Neural progenitor cell (in vitro differentiated cells): ENCODE measurements at regions not wholly inside any gene's neighbourhood (a gene's known extent, or its start where the extent isn't known, plus 50 kb on each side); places are given as distances from the start of the nearest gene placed in this dataset.
"Not testable (repeated sequence)": the region's sequence is repeated elsewhere in the genome, so short reads cannot be mapped to it uniquely, and the experiment has no call there.

Source experiments
- DNase-seq: peaks from one replicate; pipeline ENCODE4 v3.0.0-alpha.2; 2016; ENCODE audit warnings: low spot score
- H2AFZ ChIP-seq: fragments of 200-600 bp; sonication (generic); replicated peaks from 2 replicates; pipeline ENCODE4 v1.6.1; 2016; ENCODE audit warnings: antibody characterized with exemption
- H3F3A ChIP-seq: fragments of 200-600 bp; sonication (generic); 2 replicates; pipeline ENCODE4 v1.6.1; 2016; ENCODE audit warnings: antibody characterized with exemption, low read depth
- H3K27ac ChIP-seq: fragments of 200-600 bp; sonication (generic); 2 replicates; pipeline ENCODE4 v1.5.1; 2016; ENCODE audit warnings: mild to moderate bottlenecking
- H3K27me3 ChIP-seq: fragments of 200-600 bp; sonication (generic); 2 replicates; pipeline ENCODE4 v1.6.1; 2016; ENCODE audit warnings: mild to moderate bottlenecking, moderate library complexity
- H3K36me3 ChIP-seq: fragments of 200-600 bp; sonication (generic); 2 replicates; pipeline ENCODE4 v1.5.1; 2016
- H3K4me1 ChIP-seq: fragments of 200-600 bp; sonication (generic); 2 replicates; pipeline ENCODE4 v1.6.1; 2016; ENCODE audit warnings: mixed run types
- H3K4me2 ChIP-seq: fragments of 200-600 bp; sonication (generic); 2 replicates; pipeline ENCODE4 v1.6.1; 2016
- H3K4me3 ChIP-seq: fragments of 200-600 bp; sonication (generic); 2 replicates; pipeline ENCODE4 v1.5.1; 2016
- H3K79me2 ChIP-seq: fragments of 200-600 bp; sonication (generic); 2 replicates; pipeline ENCODE4 v1.6.1; 2016; ENCODE audit warnings: low read depth
- H3K9ac ChIP-seq: fragments of 200-600 bp; sonication (generic); 2 replicates; pipeline ENCODE4 v1.6.1; 2016
- H3K9me3 ChIP-seq: fragments of 200-600 bp; sonication (generic); 2 replicates; pipeline ENCODE4 v1.5.1; 2016; ENCODE audit warnings: low read depth
- H4K20me1 ChIP-seq: fragments of 200-600 bp; sonication (generic); 2 replicates; pipeline ENCODE4 v1.6.1; 2016; ENCODE audit warnings: low read depth
- H3K27ac Mint-ChIP-seq: 3 replicates; pipeline ENCODE4 v1.8.0; 2021; ENCODE audit warnings: mixed read lengths
- H3K27me3 Mint-ChIP-seq: 2 replicates; pipeline ENCODE4 v1.8.0; 2022; ENCODE audit warnings: low read depth, mild to moderate bottlenecking, inconsistent platforms, moderate library complexity, mixed read lengths; ENCODE audit not compliant: insufficient read depth
- H3K36me3 Mint-ChIP-seq: 3 replicates; pipeline ENCODE4 v1.8.0; 2021; ENCODE audit warnings: mixed read lengths
- H3K4me1 Mint-ChIP-seq: 3 replicates; pipeline ENCODE4 v1.8.0; 2021; ENCODE audit warnings: mixed read lengths
- H3K4me3 Mint-ChIP-seq: 3 replicates; pipeline ENCODE4 v1.8.0; 2021; ENCODE audit warnings: mild to moderate bottlenecking, moderate library complexity, mixed read lengths
- H3K9me3 Mint-ChIP-seq: 3 replicates; pipeline ENCODE4 v1.8.0; 2020; ENCODE audit warnings: mixed read lengths

- H3K79me2 ChIP-seq, H3K9ac ChIP-seq, H3K36me3 ChIP-seq, H3K36me3 Mint-ChIP-seq, H3F3A ChIP-seq, H3K4me1 ChIP-seq, H3K27ac ChIP-seq, H3K9me3 Mint-ChIP-seq, H3K27me3 ChIP-seq, DNase-seq, H2AFZ ChIP-seq, H3K4me3 Mint-ChIP-seq, H3K4me3 ChIP-seq, H3K9me3 ChIP-seq, H4K20me1 ChIP-seq, H3K4me2 ChIP-seq, H3K27me3 Mint-ChIP-seq: not testable (repeated sequence)
- peaks cover 25% of the 10 kb centered on the region for H3K4me1 Mint-ChIP-seq
- H3K27ac Mint-ChIP-seq, result peak overlapping the region; percentile 92
Observed at GRCh38 chr15:84156588-84156840, 79.1 kb upstream of the GOLGA6L4 start.

GRCh38 chr15:84157056-84157632 lies 78.4 kb upstream of the GOLGA6L4 start:
- H3K4me3 Mint-ChIP-seq, H3K36me3 Mint-ChIP-seq, DNase-seq, H4K20me1 ChIP-seq, H3K27ac ChIP-seq, H3K36me3 ChIP-seq, H3K27me3 ChIP-seq, H3K4me3 ChIP-seq, H3K79me2 ChIP-seq, H2AFZ ChIP-seq, H3F3A ChIP-seq, H3K27me3 Mint-ChIP-seq, H3K9ac ChIP-seq, H3K9me3 Mint-ChIP-seq, H3K9me3 ChIP-seq, H3K4me2 ChIP-seq, H3K4me1 ChIP-seq: not testable (repeated sequence)
- peaks cover 25% of the 10 kb centered on the region for H3K4me1 Mint-ChIP-seq
- peak overlapping the region; percentile 92 for H3K27ac Mint-ChIP-seq

GRCh38 chr15:84157857-84158256 lies 77.7 kb upstream of the GOLGA6L4 start:
- H3K36me3 ChIP-seq, DNase-seq, H3K9me3 ChIP-seq, H3K27me3 ChIP-seq, H2AFZ ChIP-seq, H3K4me1 ChIP-seq, H3K79me2 ChIP-seq, H3K27me3 Mint-ChIP-seq, H3K4me3 Mint-ChIP-seq, H3K9me3 Mint-ChIP-seq, H3K9ac ChIP-seq, H3K4me2 ChIP-seq, H3F3A ChIP-seq, H3K27ac ChIP-seq, H3K36me3 Mint-ChIP-seq, H3K4me3 ChIP-seq, H4K20me1 ChIP-seq, H3K27ac Mint-ChIP-seq: not testable (repeated sequence)
- H3K4me1 Mint-ChIP-seq, result peaks cover 25% of the 10 kb centered on the region

GRCh38 chr15:84159346-84160269 lies 76.0 kb upstream of the GOLGA6L4 start:
- not testable (repeated sequence) for H3K27ac ChIP-seq, H3K4me3 ChIP-seq, H3K27me3 Mint-ChIP-seq, H3K9me3 ChIP-seq, H3K79me2 ChIP-seq, H3K27me3 ChIP-seq, H3K9me3 Mint-ChIP-seq, H3K4me2 ChIP-seq, H3K9ac ChIP-seq, H3K4me1 Mint-ChIP-seq, H3K4me1 ChIP-seq, H2AFZ ChIP-seq, DNase-seq, H3K4me3 Mint-ChIP-seq, H3F3A ChIP-seq, H4K20me1 ChIP-seq, H3K27ac Mint-ChIP-seq, H3K36me3 Mint-ChIP-seq, H3K36me3 ChIP-seq

- H3K36me3 ChIP-seq, H3K36me3 Mint-ChIP-seq, H4K20me1 ChIP-seq, H3K4me1 Mint-ChIP-seq, H3K27me3 Mint-ChIP-seq, H3K4me1 ChIP-seq, H3K4me2 ChIP-seq, H3K4me3 Mint-ChIP-seq, H3K27me3 ChIP-seq, H3K9me3 ChIP-seq, H3K27ac ChIP-seq, H3K9me3 Mint-ChIP-seq, H3F3A ChIP-seq, H3K9ac ChIP-seq, H3K4me3 ChIP-seq, H2AFZ ChIP-seq, H3K27ac Mint-ChIP-seq, H3K79me2 ChIP-seq, DNase-seq: not testable (repeated sequence)
Observed at GRCh38 chr15:84164423-84165292, 70.9 kb upstream of the GOLGA6L4 start.

GRCh38 chr15:84170029-84170428 lies 65.5 kb upstream of the GOLGA6L4 start:
- not testable (repeated sequence) for H3K36me3 Mint-ChIP-seq

GRCh38 chr15:84173231-84173610 lies 62.4 kb upstream of the GOLGA6L4 start:
- not testable (repeated sequence) for H3K79me2 ChIP-seq, H3K36me3 ChIP-seq, H3K27me3 ChIP-seq, H3K4me1 Mint-ChIP-seq, DNase-seq, H3K9me3 ChIP-seq, H4K20me1 ChIP-seq, H3K27ac Mint-ChIP-seq, H3K9ac ChIP-seq, H3K4me2 ChIP-seq, H3K27ac ChIP-seq, H2AFZ ChIP-seq, H3F3A ChIP-seq, H3K9me3 Mint-ChIP-seq, H3K36me3 Mint-ChIP-seq, H3K27me3 Mint-ChIP-seq, H3K4me3 ChIP-seq, H3K4me3 Mint-ChIP-seq, H3K4me1 ChIP-seq

More at GRCh38 chr15:84170029-84170428, 65.5 kb upstream of the GOLGA6L4 start:
- H3K27ac ChIP-seq, H3K4me2 ChIP-seq, H3K27me3 ChIP-seq, H3F3A ChIP-seq, H3K4me3 Mint-ChIP-seq, H3K36me3 ChIP-seq, H3K9me3 ChIP-seq, H3K4me1 Mint-ChIP-seq, H3K4me3 ChIP-seq, DNase-seq, H3K9ac ChIP-seq, H3K79me2 ChIP-seq, H4K20me1 ChIP-seq, H3K9me3 Mint-ChIP-seq, H3K27ac Mint-ChIP-seq, H3K27me3 Mint-ChIP-seq, H3K4me1 ChIP-seq, H2AFZ ChIP-seq: not testable (repeated sequence)
